Erythroblast (primary cell): ENCODE measurements at regions not wholly inside any gene's neighbourhood (a gene's known extent, or its start where the extent isn't known, plus 50 kb on each side); places are given as distances from the start of the nearest gene placed in this dataset.

Experiments
- GATA1 ChIP-seq: IDR thresholded peaks from 2 replicates; pipeline ENCODE4 v1.6.1; 2011; ENCODE audit warnings: low read depth, mild to moderate bottlenecking, control low read depth, low read length, moderate library complexity
- POLR2A ChIP-seq: IDR thresholded peaks from 2 replicates; pipeline ENCODE4 v1.6.1; 2011; ENCODE audit warnings: mild to moderate bottlenecking, low read length

- no peak for TF ChIP-seq POLR2A
- TF ChIP-seq GATA1, result no peak
Measured at GRCh38 chr9:84419031-84419602, 78.6 kb upstream of the SLC28A3 start.
